Neural progenitor cell (in vitro differentiated cells): ENCODE measurements at regions not wholly inside any gene's neighbourhood (a gene's known extent, or its start where the extent isn't known, plus 50 kb on each side); places are given as distances from the start of the nearest gene placed in this dataset.
A peak's percentile ranks its signal among the peaks of the same experiment; 100 is the strongest.

Experiments
- DNase-seq: peaks from one replicate; pipeline ENCODE4 v3.0.0-alpha.2; 2016; ENCODE audit warnings: low spot score
- H2AFZ ChIP-seq: fragments of 200-600 bp; sonication (generic); replicated peaks from 2 replicates; pipeline ENCODE4 v1.6.1; 2016; ENCODE audit warnings: antibody characterized with exemption
- H3F3A ChIP-seq: fragments of 200-600 bp; sonication (generic); 2 replicates; pipeline ENCODE4 v1.6.1; 2016; ENCODE audit warnings: antibody characterized with exemption, low read depth
- H3K27ac ChIP-seq: fragments of 200-600 bp; sonication (generic); 2 replicates; pipeline ENCODE4 v1.5.1; 2016; ENCODE audit warnings: mild to moderate bottlenecking
- H3K27me3 ChIP-seq: fragments of 200-600 bp; sonication (generic); 2 replicates; pipeline ENCODE4 v1.6.1; 2016; ENCODE audit warnings: mild to moderate bottlenecking, moderate library complexity
- H3K36me3 ChIP-seq: fragments of 200-600 bp; sonication (generic); 2 replicates; pipeline ENCODE4 v1.5.1; 2016
- H3K4me1 ChIP-seq: fragments of 200-600 bp; sonication (generic); 2 replicates; pipeline ENCODE4 v1.6.1; 2016; ENCODE audit warnings: mixed run types
- H3K4me2 ChIP-seq: fragments of 200-600 bp; sonication (generic); 2 replicates; pipeline ENCODE4 v1.6.1; 2016
- H3K4me3 ChIP-seq: fragments of 200-600 bp; sonication (generic); 2 replicates; pipeline ENCODE4 v1.5.1; 2016
- H3K79me2 ChIP-seq: fragments of 200-600 bp; sonication (generic); 2 replicates; pipeline ENCODE4 v1.6.1; 2016; ENCODE audit warnings: low read depth
- H3K9ac ChIP-seq: fragments of 200-600 bp; sonication (generic); 2 replicates; pipeline ENCODE4 v1.6.1; 2016
- H3K9me3 ChIP-seq: fragments of 200-600 bp; sonication (generic); 2 replicates; pipeline ENCODE4 v1.5.1; 2016; ENCODE audit warnings: low read depth
- H4K20me1 ChIP-seq: fragments of 200-600 bp; sonication (generic); 2 replicates; pipeline ENCODE4 v1.6.1; 2016; ENCODE audit warnings: low read depth
- H3K27ac Mint-ChIP-seq: 3 replicates; pipeline ENCODE4 v1.8.0; 2021; ENCODE audit warnings: mixed read lengths
- H3K27me3 Mint-ChIP-seq: 2 replicates; pipeline ENCODE4 v1.8.0; 2022; ENCODE audit warnings: low read depth, mild to moderate bottlenecking, inconsistent platforms, moderate library complexity, mixed read lengths; ENCODE audit not compliant: insufficient read depth
- H3K36me3 Mint-ChIP-seq: 3 replicates; pipeline ENCODE4 v1.8.0; 2021; ENCODE audit warnings: mixed read lengths
- H3K4me1 Mint-ChIP-seq: 3 replicates; pipeline ENCODE4 v1.8.0; 2021; ENCODE audit warnings: mixed read lengths
- H3K4me3 Mint-ChIP-seq: 3 replicates; pipeline ENCODE4 v1.8.0; 2021; ENCODE audit warnings: mild to moderate bottlenecking, moderate library complexity, mixed read lengths
- H3K9me3 Mint-ChIP-seq: 3 replicates; pipeline ENCODE4 v1.8.0; 2020; ENCODE audit warnings: mixed read lengths
- CTCF ChIP-seq: fragments of 200-600 bp; sonication (generic); IDR thresholded peaks from 2 replicates; pipeline ENCODE4 v1.5.1; 2017; ENCODE audit warnings: antibody characterized with exemption, mild to moderate bottlenecking
- EZH2 ChIP-seq: fragments of 200-600 bp; sonication (generic); IDR thresholded peaks from 2 replicates; pipeline ENCODE4 v1.6.1; 2017; ENCODE audit warnings: antibody characterized with exemption, mild to moderate bottlenecking, moderate library complexity
- EZH2phosphoT487 ChIP-seq: fragments of 200-600 bp; sonication (generic); IDR thresholded peaks from 2 replicates; pipeline ENCODE4 v1.6.1; 2017; ENCODE audit warnings: antibody characterized with exemption

- H3K27me3 Mint-ChIP-seq: no peaks in the 10 kb centered on the region
- no peaks in the 10 kb centered on the region for H4K20me1 ChIP-seq
- no peaks in the 10 kb centered on the region for H3K79me2 ChIP-seq
- no peak overlapping the region for H3K27ac ChIP-seq
- H3K27ac Mint-ChIP-seq: no peak overlapping the region
- no peaks in the 10 kb centered on the region for H3K36me3 Mint-ChIP-seq
- no peaks in the 10 kb centered on the region for H3F3A ChIP-seq
- DNase-seq: no peak
- H3K27me3 ChIP-seq: no peaks in the 10 kb centered on the region
- TF ChIP-seq EZH2 (no peak), EZH2phosphoT487 (no peak), CTCF (no peak)
- H3K4me1 ChIP-seq: no peaks in the 10 kb centered on the region
- H3K4me3 ChIP-seq: no peak overlapping the region
- no peaks in the 10 kb centered on the region for H3K9me3 ChIP-seq
- no peak overlapping the region for H3K9ac ChIP-seq
- no peak overlapping the region for H3K4me3 Mint-ChIP-seq
- H3K9me3 Mint-ChIP-seq: no peaks in the 10 kb centered on the region
- no peak overlapping the region for H2AFZ ChIP-seq
- no peak overlapping the region for H3K4me2 ChIP-seq
- no peaks in the 10 kb centered on the region for H3K36me3 ChIP-seq
- no peaks in the 10 kb centered on the region for H3K4me1 Mint-ChIP-seq
Measured at GRCh38 chr9:25613709-25614108, 64.5 kb downstream of the TUSC1 start.

- Histone ChIP-seq H3K36me3 (no peaks in the 10 kb centered on the region), H3K27me3 (no peaks in the 10 kb centered on the region), H3F3A (no peaks in the 10 kb centered on the region), H3K4me2 (peak overlapping the region; percentile 33), H3K79me2 (no peaks in the 10 kb centered on the region), H2AFZ (no peak overlapping the region), H3K9me3 (no peaks in the 10 kb centered on the region), H3K4me3 (no peak overlapping the region), H4K20me1 (no peaks in the 10 kb centered on the region), H3K4me1 (peaks cover 13% of the 10 kb centered on the region), H3K27ac (no peak overlapping the region), H3K9ac (no peak overlapping the region)
- Mint-ChIP-seq H3K4me3 (no peak overlapping the region), H3K27me3 (no peaks in the 10 kb centered on the region), H3K27ac (no peak overlapping the region), H3K9me3 (no peaks in the 10 kb centered on the region), H3K36me3 (no peaks in the 10 kb centered on the region), H3K4me1 (no peaks in the 10 kb centered on the region)
- DNase-seq: no peak
- no peak for TF ChIP-seq EZH2
- no peak for TF ChIP-seq CTCF
- no peak for TF ChIP-seq EZH2phosphoT487
Measured at GRCh38 chr9:25603106-25603505, 75.1 kb downstream of the TUSC1 start.

GRCh38 chr9:25602400-25603044 lies 75.7 kb downstream of the TUSC1 start:
- H3K27ac Mint-ChIP-seq: no peak overlapping the region
- DNase-seq: no peak
- Histone ChIP-seq H2AFZ (peak overlapping the region; percentile 78), H3K4me3 (no peak overlapping the region), H4K20me1 (no peaks in the 10 kb centered on the region), H3K27me3 (no peaks in the 10 kb centered on the region), H3K9me3 (no peaks in the 10 kb centered on the region), H3K36me3 (no peaks in the 10 kb centered on the region), H3K27ac (no peak overlapping the region), H3F3A (no peaks in the 10 kb centered on the region), H3K9ac (no peak overlapping the region), H3K4me2 (peak overlapping the region; percentile 33), H3K4me1 (peaks cover 13% of the 10 kb centered on the region), H3K79me2 (no peaks in the 10 kb centered on the region)
- no peak overlapping the region for H3K4me3 Mint-ChIP-seq
- H3K9me3 Mint-ChIP-seq: no peaks in the 10 kb centered on the region
- no peaks in the 10 kb centered on the region for H3K27me3 Mint-ChIP-seq
- H3K36me3 Mint-ChIP-seq: no peaks in the 10 kb centered on the region
- TF ChIP-seq CTCF: no peak
- no peak for TF ChIP-seq EZH2phosphoT487
- no peak for TF ChIP-seq EZH2
- H3K4me1 Mint-ChIP-seq: no peaks in the 10 kb centered on the region
